ENCODE measurements at regions not wholly inside any gene's neighbourhood (a gene's known extent, or its start where the extent isn't known, plus 50 kb on each side); places are given as distances from the start of the nearest gene placed in this dataset.

DNA sequence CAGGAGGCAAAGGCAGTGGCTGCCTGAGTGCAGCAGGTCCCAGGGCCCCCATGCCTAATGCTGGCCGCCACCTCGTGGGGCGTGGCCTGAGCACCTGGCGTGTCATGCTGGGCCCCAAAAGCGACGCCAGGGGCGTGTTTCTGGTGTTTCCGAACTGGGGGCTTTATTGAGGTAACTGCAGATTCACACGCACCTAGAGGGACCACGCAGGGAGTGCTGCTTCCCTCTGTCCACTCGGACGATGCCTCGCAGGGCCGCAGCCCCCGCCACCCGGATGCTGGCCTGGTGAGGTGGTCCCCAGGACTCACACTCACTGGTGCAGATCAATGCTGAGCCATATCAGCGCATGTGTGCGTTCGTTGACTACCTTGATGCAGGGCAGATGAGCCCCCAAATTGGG is 736.2 kb downstream of the BRD1 start:
- DNase-seq: no peak

GRCh38 chr22:49090853-49091135 is 736.9 kb downstream of the BRD1 start:
- peak; percentile 27 for DNase-seq

DNA sequence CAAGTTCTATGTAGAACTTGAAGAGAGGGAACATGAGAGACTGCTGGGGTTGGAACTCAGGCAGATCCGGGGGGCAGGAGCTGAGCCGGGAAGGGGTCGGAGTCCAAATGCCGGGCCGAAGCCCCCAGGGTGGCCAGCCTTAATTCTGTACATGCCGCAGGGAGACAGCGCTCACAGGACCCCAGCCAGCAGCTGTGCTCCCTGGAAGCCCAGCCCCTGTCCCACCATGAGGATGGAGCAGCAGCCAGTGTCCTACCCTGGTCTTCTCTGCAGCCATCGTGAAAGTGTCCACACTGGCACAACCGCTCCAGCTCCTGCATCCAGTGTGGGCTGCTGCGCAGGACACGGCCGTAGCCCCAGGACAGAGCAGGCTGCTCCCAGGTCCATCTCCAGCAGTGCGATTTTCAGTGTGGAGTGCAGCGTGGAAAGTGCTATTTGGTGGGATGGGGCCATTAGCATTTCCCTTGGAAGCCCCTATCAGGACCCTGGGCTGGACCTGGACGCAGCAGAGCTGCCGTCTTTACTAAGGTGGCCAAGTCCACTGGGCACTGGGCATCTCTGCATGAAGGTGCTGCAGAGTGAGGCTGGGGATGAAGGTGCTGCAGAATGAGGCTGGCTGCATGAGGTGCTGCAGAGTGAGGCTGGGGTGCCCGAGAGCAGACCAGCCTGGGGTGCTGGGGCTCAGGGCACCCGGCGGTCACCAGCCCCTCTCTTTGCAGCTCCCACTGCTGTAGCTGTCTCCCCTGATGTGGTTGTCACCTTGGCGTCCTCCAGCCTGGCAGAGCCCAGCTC is 737.4 kb downstream of the BRD1 start:
- DNase-seq: no peak

DNA sequence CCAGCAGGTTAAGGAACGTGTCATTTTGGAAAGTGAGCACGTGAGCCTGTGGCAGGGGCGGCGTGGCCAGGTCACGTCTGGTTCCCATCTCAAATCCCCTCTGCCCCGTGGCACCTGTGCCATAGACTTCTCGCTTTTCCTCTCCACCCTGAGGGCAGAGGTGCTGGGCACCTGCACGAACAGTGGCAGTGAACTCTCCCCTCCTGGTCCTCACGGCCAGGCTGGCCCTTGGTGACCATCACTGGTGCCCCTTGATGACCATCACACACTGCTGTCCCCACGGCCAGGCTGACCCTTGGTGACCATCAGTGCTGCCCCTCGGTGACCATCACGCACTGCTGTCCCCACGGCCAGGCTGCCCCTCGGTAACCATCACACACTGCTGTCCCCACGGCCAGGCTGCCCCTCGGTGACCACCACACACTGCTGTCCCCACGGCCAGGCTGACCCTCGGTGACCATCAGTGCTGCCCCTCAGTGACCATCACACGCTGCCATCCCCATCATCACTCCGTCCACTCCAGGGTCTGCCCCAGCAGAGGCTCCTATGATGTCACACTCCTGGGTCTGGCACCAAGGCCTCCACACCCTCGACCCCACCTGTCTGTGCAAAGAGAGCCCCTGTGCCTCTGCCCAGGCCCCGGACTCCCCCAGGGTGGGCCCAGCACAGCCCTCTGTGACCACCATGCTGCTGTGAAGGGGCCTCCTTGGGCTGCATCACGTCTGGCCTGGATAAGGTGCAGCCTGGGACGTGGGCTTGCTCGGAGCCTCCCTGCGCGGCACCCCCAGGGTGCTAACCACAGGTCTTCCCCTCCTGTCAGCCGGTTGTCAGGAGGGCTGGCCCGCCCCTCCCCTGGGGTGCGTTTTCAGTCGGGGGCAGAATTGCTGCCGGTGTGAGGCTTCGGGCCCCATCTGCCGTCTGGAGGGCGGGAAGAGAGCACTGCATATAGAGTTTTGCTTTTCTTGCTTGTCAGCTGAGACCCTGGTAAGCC is 738.6 kb downstream of the BRD1 start:
- DNase-seq: no peak

GRCh38 chr22:49087716-49088601 is 739.7 kb downstream of the BRD1 start:
- DNase-seq: no peak

DNA sequence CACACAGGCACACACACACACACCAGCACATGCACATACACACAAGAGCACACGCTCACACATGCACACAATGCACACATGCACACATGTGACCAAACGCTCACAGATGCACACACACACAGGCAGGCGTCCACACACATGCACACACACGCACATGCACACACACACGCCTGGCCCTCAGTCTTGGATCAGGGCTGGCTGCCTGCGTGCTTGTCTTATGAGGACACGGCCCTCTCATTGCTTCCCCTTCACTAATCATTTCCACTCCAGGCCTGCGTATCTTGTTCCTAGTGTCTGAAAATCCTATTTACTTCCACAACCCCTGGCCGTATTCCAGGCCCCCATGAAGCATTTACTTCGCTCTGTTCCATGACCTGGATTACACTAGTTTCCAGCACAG is 740.5 kb downstream of the BRD1 start:
- DNase-seq: no peak

GRCh38 chr22:49086606-49087157 is 741.0 kb downstream of the BRD1 start:
- no peak for DNase-seq

DNA sequence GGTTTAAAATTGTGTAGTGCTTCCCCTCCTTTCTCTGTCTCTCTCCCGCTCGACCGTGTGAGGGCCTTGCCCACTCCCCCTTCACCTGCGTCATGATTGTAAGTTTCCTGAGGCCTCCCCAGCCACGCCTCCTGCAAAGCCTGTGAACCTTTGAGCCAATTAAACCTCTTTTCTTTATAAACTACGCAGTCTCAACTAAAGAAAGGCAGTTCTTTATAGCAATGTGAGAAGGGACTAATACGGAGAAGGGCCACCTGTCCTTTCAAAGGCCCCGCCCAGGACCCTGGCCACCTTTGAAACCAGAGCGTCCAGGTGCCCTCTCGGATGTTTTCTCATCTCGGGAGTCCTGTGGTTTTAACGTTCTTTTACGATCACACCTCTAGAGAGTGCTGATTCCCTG is 741.5 kb downstream of the BRD1 start:
- DNase-seq: no peak

DNA sequence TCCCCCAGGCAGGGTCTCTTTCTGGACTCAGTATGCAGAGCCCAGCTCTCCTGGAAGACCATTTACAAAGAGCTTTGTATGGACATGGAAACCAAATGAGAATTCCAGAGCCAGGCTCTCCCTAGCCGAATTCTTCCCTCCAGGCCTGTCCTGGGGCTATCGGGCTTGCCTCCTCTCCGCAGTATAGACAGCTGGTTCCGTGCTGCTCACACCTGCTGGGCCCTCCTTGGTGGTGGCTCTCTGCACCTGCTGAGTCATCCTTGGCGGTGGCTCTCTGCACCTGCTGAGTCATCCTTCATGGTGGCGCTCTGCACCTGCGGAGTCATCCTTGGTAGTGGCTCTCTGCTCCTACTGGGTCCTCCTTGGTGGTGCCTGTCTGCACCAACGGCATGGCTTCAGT is 743.5 kb downstream of the BRD1 start:
- DNase-seq: peak; percentile 38

DNA sequence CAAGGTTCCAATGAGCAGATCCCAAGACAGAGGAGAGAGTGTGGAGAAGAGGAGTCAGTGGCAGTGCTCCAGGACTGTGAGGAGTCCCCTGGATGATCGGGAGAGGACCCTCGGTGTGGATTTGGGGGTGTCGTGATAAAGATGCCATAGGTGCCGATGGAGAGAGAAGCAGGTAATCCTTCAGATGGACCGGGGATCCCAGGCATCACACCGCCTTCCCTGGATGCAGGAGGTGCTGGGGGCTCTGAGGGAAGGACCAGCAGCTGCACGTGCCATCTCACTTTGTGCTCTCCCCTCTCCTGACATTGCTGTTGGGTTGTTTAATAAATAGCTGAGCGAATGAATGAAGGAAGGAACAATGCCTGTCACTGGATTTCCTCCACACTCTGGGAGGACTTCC is 744.1 kb downstream of the BRD1 start:
- no peak for DNase-seq

GRCh38 chr22:49082451-49082850 is 745.2 kb downstream of the BRD1 start:
- no peak for DNase-seq

DNA sequence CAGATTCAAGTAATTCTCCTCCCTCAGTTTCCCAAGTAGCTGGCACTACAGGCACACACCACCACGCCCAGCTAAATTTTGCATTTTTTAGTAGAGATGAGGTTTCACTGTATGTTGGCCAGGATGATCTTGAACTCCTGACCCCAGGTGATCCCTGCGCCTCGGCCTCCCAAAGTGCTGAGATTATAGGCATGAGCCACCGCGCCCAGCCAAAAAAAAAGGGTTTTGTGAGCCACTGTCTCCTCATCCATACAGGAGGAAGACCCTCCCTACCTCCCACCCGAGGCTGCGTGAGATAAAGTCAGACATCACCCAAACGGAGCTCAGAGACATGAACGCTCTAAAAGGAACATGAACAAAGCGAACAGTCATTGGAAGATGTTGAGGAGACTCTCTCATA is 745.7 kb downstream of the BRD1 start:
- no peak for DNase-seq

DNA sequence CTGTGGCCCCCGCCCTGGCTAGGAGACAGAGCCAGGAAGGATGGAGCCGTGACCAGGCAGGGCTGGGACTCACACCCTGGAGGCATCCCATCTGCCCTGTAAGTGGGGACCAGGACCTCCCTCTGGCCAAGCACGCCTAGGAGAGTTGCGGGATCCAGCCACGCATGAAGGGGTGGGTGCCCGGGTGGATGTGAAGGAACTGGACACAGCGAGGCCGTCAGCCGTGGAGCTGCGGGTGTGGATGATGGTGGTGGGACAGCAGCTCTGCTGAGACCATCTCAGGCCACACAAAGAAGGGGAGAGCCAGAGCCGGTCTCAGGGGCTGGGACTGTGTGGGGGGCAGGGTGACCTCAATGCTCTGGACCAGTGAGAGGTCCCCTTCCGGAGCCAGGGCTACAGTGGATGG is 746.4 kb downstream of the BRD1 start:
- no peak for DNase-seq

DNA sequence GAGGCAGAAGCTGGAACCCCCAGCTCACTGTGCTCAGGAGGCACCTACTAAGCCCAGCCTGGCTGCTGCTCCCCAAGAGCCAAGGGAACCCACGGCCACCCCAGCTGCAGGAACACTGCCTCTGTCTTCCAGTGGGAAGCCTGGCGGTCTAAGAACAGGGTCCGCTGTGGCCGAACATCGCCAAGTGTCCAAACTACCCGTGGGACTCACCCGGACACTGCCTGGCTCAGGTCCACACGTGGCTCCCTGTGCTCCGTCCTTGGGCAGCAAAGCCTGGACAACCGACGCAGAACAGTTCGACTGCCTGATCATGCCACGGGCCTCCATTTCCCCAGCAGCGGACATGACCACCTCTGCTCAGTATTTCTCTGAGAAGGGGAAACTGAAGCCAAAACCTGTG is 747.0 kb downstream of the BRD1 start:
- no peak for DNase-seq

GRCh38 chr22:49079743-49080500 is 747.8 kb downstream of the BRD1 start:
- DNase-seq: no peak

DNA sequence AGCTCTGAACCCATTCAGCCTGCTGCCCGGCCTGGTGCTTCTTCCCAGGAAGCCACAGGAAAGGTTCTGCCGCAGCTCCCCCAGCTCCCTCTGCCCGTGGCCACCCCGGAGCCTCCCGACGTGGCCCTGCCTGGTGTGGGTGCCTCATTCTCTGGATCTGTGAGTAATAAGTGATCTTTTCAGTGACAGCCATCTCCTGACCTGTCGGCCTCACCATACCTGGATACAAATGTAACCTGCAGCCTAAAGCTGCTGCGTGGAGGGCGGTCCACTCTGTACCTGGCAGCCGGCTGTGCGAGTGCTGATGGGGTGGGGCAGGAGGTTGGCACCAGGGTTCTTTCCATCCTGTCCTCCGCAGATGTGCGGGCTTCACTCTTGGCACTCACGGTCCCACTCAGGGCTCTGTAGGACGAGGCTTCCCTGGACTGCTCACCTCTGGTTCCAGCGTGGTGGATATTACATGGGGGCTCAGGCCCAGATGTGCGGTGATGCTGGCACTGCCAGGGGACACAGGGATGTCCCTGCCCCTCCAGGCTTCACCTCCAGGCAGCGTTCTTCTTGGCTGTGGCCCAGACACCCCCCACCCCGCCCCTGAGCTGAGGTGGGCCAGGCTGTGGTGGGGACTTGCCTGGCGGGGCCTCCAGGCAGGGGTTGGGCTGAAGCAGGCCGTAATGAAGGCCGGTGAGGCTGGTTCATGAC is 748.5 kb downstream of the BRD1 start:
- DNase-seq: no peak

GRCh38 chr22:49078076-49078710 is 749.5 kb downstream of the BRD1 start:
- DNase-seq: no peak

DNA sequence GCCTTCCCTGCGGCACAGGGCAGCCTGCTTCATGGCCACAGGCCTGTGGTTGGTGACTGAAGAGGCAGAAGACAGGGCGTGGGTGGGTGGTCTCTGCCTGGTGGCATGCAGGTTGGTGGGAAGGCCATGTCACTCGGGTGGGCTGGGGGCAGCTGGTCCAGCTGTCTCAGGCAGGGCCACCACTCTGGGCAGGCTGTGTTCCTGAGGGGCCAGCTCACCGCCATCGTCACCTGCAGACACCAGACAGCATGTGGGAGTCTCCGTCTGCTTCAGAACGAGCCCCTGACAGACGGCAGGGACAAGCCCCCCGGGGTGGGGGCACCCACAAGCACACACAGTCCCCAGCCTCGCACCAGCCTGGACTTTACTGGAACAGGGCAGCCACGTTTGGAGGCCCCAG is 750.1 kb downstream of the BRD1 start:
- DNase-seq: no peak

DNA sequence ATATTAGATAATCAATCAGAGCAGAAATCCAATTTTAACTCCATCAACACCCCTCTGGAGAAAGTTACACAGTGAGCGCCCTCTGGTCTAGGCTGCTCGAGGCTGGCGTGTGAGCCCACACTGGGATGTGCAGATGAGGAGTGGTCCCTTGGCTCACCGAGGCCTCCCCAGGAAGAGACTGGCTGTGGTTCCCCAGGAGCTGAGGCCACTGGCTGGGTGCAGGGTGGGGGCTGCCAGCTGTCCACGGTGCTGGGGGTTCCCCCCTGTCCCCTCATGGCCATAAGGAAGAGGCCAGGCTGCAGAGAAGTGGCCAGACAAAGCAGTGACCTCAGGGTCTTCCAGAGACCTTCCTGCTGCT is 750.7 kb downstream of the BRD1 start:
- DNase-seq: no peak

GRCh38 chr22:49076300-49077035 is 751.2 kb downstream of the BRD1 start:
- DNase-seq: no peak
